ENCODE measurements at regions not wholly inside any gene's neighbourhood (a gene's known extent, or its start where the extent isn't known, plus 50 kb on each side); places are given as distances from the start of the nearest gene placed in this dataset.

GRCh38 chr4:14897217-14897616 lies 105.1 kb upstream of the CPEB2 start:
- H3K4me3 ChIP-seq: no peak overlapping the region
- TF ChIP-seq CTCF (IDR thresholded peaks at IDR 0.05): no peak

GRCh38 chr4:14898989-14899388 lies 103.3 kb upstream of the CPEB2 start:
- Histone ChIP-seq H3K4me3 (no peak overlapping the region), H3K27ac (no peak overlapping the region)
- TF ChIP-seq CTCF (IDR thresholded peaks at IDR 0.05): no peak
- no peak for DNase-seq (ENCODE audit: low spot score)

More at GRCh38 chr4:14897217-14897616, 105.1 kb upstream of the CPEB2 start:
- no peak overlapping the region for H3K27ac ChIP-seq
- no peak for DNase-seq (ENCODE audit: low spot score)

GRCh38 chr4:14902342-14902741 lies 99.9 kb upstream of the CPEB2 start:
- DNase-seq (ENCODE audit: low spot score): no peak
- no peak overlapping the region for H3K4me3 ChIP-seq
- TF ChIP-seq CTCF (IDR thresholded peaks at IDR 0.05): no peak
- H3K27ac ChIP-seq: no peak overlapping the region

- no peak for TF ChIP-seq CTCF (IDR thresholded peaks at IDR 0.05)
- DNase-seq (ENCODE audit: low spot score): no peak
- Histone ChIP-seq H3K27ac (no peak overlapping the region), H3K4me3 (no peak overlapping the region)
Measured at GRCh38 chr4:14903321-14903720, 99.0 kb upstream of the CPEB2 start.

GRCh38 chr4:14906805-14907204 lies 95.5 kb upstream of the CPEB2 start:
- TF ChIP-seq CTCF (IDR thresholded peaks at IDR 0.05): no peak
- no peak for DNase-seq (ENCODE audit: low spot score)
- H3K27ac ChIP-seq: no peak overlapping the region
- no peak overlapping the region for H3K4me3 ChIP-seq

GRCh38 chr4:14908635-14909034 lies 93.6 kb upstream of the CPEB2 start:
- Histone ChIP-seq H3K4me3 (no peak overlapping the region), H3K27ac (no peak overlapping the region)
- no peak for DNase-seq (ENCODE audit: low spot score)
- TF ChIP-seq CTCF (IDR thresholded peaks at IDR 0.05): no peak

- DNase-seq (ENCODE audit: low spot score): no peak
- no peak overlapping the region for H3K4me3 ChIP-seq
- no peak for TF ChIP-seq CTCF (IDR thresholded peaks at IDR 0.05)
- H3K27ac ChIP-seq: no peak overlapping the region
Measured at GRCh38 chr4:14910411-14910810, 91.9 kb upstream of the CPEB2 start.

Measured in coronary artery (tissue), 2 donors.